ENCODE measurements at regions not wholly inside any gene's neighbourhood (a gene's known extent, or its start where the extent isn't known, plus 50 kb on each side); places are given as distances from the start of the nearest gene placed in this dataset.

- Histone ChIP-seq H3K27ac (ENCODE audit: low read depth, low read length, severe bottlenecking) (no peak overlapping the region), H3K36me3 (ENCODE audit: control insufficient read depth, insufficient read depth, low read length) (no peaks in the 10 kb centered on the region), H3K4me3 (ENCODE audit: extremely low read depth, insufficient read depth, low read length, poor library complexity, severe bottlenecking) (no peak overlapping the region), H3K9me3 (ENCODE audit: control insufficient read depth, low read length) (no peaks in the 10 kb centered on the region), H3K4me1 (ENCODE audit: control insufficient read depth, insufficient read depth, low read length, poor library complexity, severe bottlenecking) (no peaks in the 10 kb centered on the region)
- WGBS, 2 experiments (ENCODE audit: insufficient coverage in 2 of 2): no CpG with 5 or more reads among the region's 1 CpG
These were observed 245.4 kb upstream of the CBLB start for GRCh38 chr3:106114220-106114619.

- H3K36me3 ChIP-seq (ENCODE audit: control insufficient read depth, insufficient read depth, low read length): no peaks in the 10 kb centered on the region
- no peaks in the 10 kb centered on the region for H3K4me1 ChIP-seq (ENCODE audit: control insufficient read depth, insufficient read depth, low read length, poor library complexity, severe bottlenecking)
- no peak overlapping the region for H3K4me3 ChIP-seq (ENCODE audit: extremely low read depth, insufficient read depth, low read length, poor library complexity, severe bottlenecking)
- no peak overlapping the region for H3K27ac ChIP-seq (ENCODE audit: low read depth, low read length, severe bottlenecking)
- H3K9me3 ChIP-seq (ENCODE audit: control insufficient read depth, low read length): no peaks in the 10 kb centered on the region
These were observed 246.0 kb upstream of the CBLB start for GRCh38 chr3:106114848-106115247.

- 88 to 100% methylated on average over 2 of the region's 2 CpGs for WGBS, 2 experiments (ENCODE audit: insufficient coverage in 2 of 2)
- no peak overlapping the region for H3K4me3 ChIP-seq (ENCODE audit: extremely low read depth, insufficient read depth, low read length, poor library complexity, severe bottlenecking)
- H3K9me3 ChIP-seq (ENCODE audit: control insufficient read depth, low read length): no peaks in the 10 kb centered on the region
- H3K36me3 ChIP-seq (ENCODE audit: control insufficient read depth, insufficient read depth, low read length): no peaks in the 10 kb centered on the region
- H3K4me1 ChIP-seq (ENCODE audit: control insufficient read depth, insufficient read depth, low read length, poor library complexity, severe bottlenecking): no peaks in the 10 kb centered on the region
- H3K27ac ChIP-seq (ENCODE audit: low read depth, low read length, severe bottlenecking): no peak overlapping the region
These were observed 246.7 kb upstream of the CBLB start for GRCh38 chr3:106115557-106115956.

- H3K27ac ChIP-seq (ENCODE audit: low read depth, low read length, severe bottlenecking): no peak overlapping the region
- H3K4me3 ChIP-seq (ENCODE audit: extremely low read depth, insufficient read depth, low read length, poor library complexity, severe bottlenecking): no peak overlapping the region
- 89 to 92% methylated on average over 3 to 4 of the region's 7 CpGs for WGBS, 2 experiments (ENCODE audit: insufficient coverage in 2 of 2)
- H3K4me1 ChIP-seq (ENCODE audit: control insufficient read depth, insufficient read depth, low read length, poor library complexity, severe bottlenecking): no peaks in the 10 kb centered on the region
- H3K36me3 ChIP-seq (ENCODE audit: control insufficient read depth, insufficient read depth, low read length): no peaks in the 10 kb centered on the region
- H3K9me3 ChIP-seq (ENCODE audit: control insufficient read depth, low read length): no peaks in the 10 kb centered on the region
These were observed 248.1 kb upstream of the CBLB start for GRCh38 chr3:106116733-106117489.

GRCh38 chr3:106117490-106117858, 248.7 kb upstream of the CBLB start:
- 100% methylated on average over 2 of the region's 3 CpGs; no CpG with 5 or more reads in 1 of the 2 experiments for WGBS, 2 experiments (ENCODE audit: insufficient coverage in 2 of 2)
- Histone ChIP-seq H3K4me3 (ENCODE audit: extremely low read depth, insufficient read depth, low read length, poor library complexity, severe bottlenecking) (no peak overlapping the region), H3K27ac (ENCODE audit: low read depth, low read length, severe bottlenecking) (no peak overlapping the region), H3K9me3 (ENCODE audit: control insufficient read depth, low read length) (no peaks in the 10 kb centered on the region), H3K36me3 (ENCODE audit: control insufficient read depth, insufficient read depth, low read length) (no peaks in the 10 kb centered on the region), H3K4me1 (ENCODE audit: control insufficient read depth, insufficient read depth, low read length, poor library complexity, severe bottlenecking) (no peaks in the 10 kb centered on the region)

- Histone ChIP-seq H3K4me3 (ENCODE audit: extremely low read depth, insufficient read depth, low read length, poor library complexity, severe bottlenecking) (no peak overlapping the region), H3K4me1 (ENCODE audit: control insufficient read depth, insufficient read depth, low read length, poor library complexity, severe bottlenecking) (no peaks in the 10 kb centered on the region), H3K9me3 (ENCODE audit: control insufficient read depth, low read length) (no peaks in the 10 kb centered on the region), H3K36me3 (ENCODE audit: control insufficient read depth, insufficient read depth, low read length) (no peaks in the 10 kb centered on the region), H3K27ac (ENCODE audit: low read depth, low read length, severe bottlenecking) (peak overlapping the region; percentile 64)
- 83 to 100% methylated on average over 1 of the region's 1 CpG for WGBS, 2 experiments (ENCODE audit: insufficient coverage in 2 of 2)
These were observed 250.8 kb upstream of the CBLB start for GRCh38 chr3:106119614-106120082.

GRCh38 chr3:106120356-106120755, 251.5 kb upstream of the CBLB start:
- Histone ChIP-seq H3K9me3 (ENCODE audit: control insufficient read depth, low read length) (no peaks in the 10 kb centered on the region), H3K4me3 (ENCODE audit: extremely low read depth, insufficient read depth, low read length, poor library complexity, severe bottlenecking) (no peak overlapping the region), H3K4me1 (ENCODE audit: control insufficient read depth, insufficient read depth, low read length, poor library complexity, severe bottlenecking) (no peaks in the 10 kb centered on the region), H3K36me3 (ENCODE audit: control insufficient read depth, insufficient read depth, low read length) (no peaks in the 10 kb centered on the region), H3K27ac (ENCODE audit: low read depth, low read length, severe bottlenecking) (peak overlapping the region; percentile 64)
- WGBS, 2 experiments (ENCODE audit: insufficient coverage in 2 of 2): 72 to 84% methylated on average over 2 of the region's 4 CpGs

- Histone ChIP-seq H3K4me1 (ENCODE audit: control insufficient read depth, insufficient read depth, low read length, poor library complexity, severe bottlenecking) (no peaks in the 10 kb centered on the region), H3K27ac (ENCODE audit: low read depth, low read length, severe bottlenecking) (no peak overlapping the region), H3K36me3 (ENCODE audit: control insufficient read depth, insufficient read depth, low read length) (no peaks in the 10 kb centered on the region), H3K4me3 (ENCODE audit: extremely low read depth, insufficient read depth, low read length, poor library complexity, severe bottlenecking) (no peak overlapping the region), H3K9me3 (ENCODE audit: control insufficient read depth, low read length) (no peaks in the 10 kb centered on the region)
- WGBS, 2 experiments (ENCODE audit: insufficient coverage in 2 of 2): 100% methylated on average over 1 to 3 of the region's 3 CpGs
These were observed 252.9 kb upstream of the CBLB start for GRCh38 chr3:106121491-106122289.

GRCh38 chr3:106124818-106125217, 256.0 kb upstream of the CBLB start:
- no peak overlapping the region for H3K27ac ChIP-seq (ENCODE audit: low read depth, low read length, severe bottlenecking)
- H3K4me1 ChIP-seq (ENCODE audit: control insufficient read depth, insufficient read depth, low read length, poor library complexity, severe bottlenecking): no peaks in the 10 kb centered on the region
- 80% methylated on average over 1 of the region's 1 CpG; no CpG with 5 or more reads in 1 of the 2 experiments for WGBS, 2 experiments (ENCODE audit: insufficient coverage in 2 of 2)
- no peaks in the 10 kb centered on the region for H3K36me3 ChIP-seq (ENCODE audit: control insufficient read depth, insufficient read depth, low read length)
- no peak overlapping the region for H3K4me3 ChIP-seq (ENCODE audit: extremely low read depth, insufficient read depth, low read length, poor library complexity, severe bottlenecking)
- no peaks in the 10 kb centered on the region for H3K9me3 ChIP-seq (ENCODE audit: control insufficient read depth, low read length)

GRCh38 chr3:106125321-106125720, 256.5 kb upstream of the CBLB start:
- H3K9me3 ChIP-seq (ENCODE audit: control insufficient read depth, low read length): no peaks in the 10 kb centered on the region
- H3K4me1 ChIP-seq (ENCODE audit: control insufficient read depth, insufficient read depth, low read length, poor library complexity, severe bottlenecking): no peaks in the 10 kb centered on the region
- H3K27ac ChIP-seq (ENCODE audit: low read depth, low read length, severe bottlenecking): no peak overlapping the region
- no CpG with 5 or more reads among the region's 3 CpGs for WGBS, 2 experiments (ENCODE audit: insufficient coverage in 2 of 2)
- no peaks in the 10 kb centered on the region for H3K36me3 ChIP-seq (ENCODE audit: control insufficient read depth, insufficient read depth, low read length)
- no peak overlapping the region for H3K4me3 ChIP-seq (ENCODE audit: extremely low read depth, insufficient read depth, low read length, poor library complexity, severe bottlenecking)
